B cell (primary cell): ENCODE measurements at regions not wholly inside any gene's neighbourhood (a gene's known extent, or its start where the extent isn't known, plus 50 kb on each side); places are given as distances from the start of the nearest gene placed in this dataset.

ENCODE experiments used
- ATAC-seq: fragments of 200-7000 bp; cut with Tn5 transposase; one replicate; pipeline ENCODE4 v1.10.0; 2021; ENCODE audit warnings: low read depth, mild to moderate bottlenecking, moderate number of reproducible peaks, moderate library complexity
- CTCF ChIA-PET: fragments of 350-600 bp; sonication (Branson Sonifier 250); formaldehyde crosslinking; loops from one replicate; lab custom pipeline; 2021; ENCODE audit warnings: antibody characterized with exemption, inconsistent platforms; lab: Charles Lee
- POLR2A ChIA-PET: fragments of 350-600 bp; sonication (Branson Sonifier 250); formaldehyde crosslinking; loops from one replicate; lab custom pipeline; 2021; ENCODE audit warnings: antibody characterized with exemption; lab: Charles Lee
- DNase-seq: peaks from one replicate; pipeline ENCODE4 v3.0.0; 2013
- H2AFZ ChIP-seq: 2 replicates; pipeline ENCODE4 v1.6.1; 2012; ENCODE audit warnings: mild to moderate bottlenecking, low read depth, low read length; ENCODE audit not compliant: insufficient read depth, poor library complexity, severe bottlenecking
- H3K27ac ChIP-seq, 2 donors: 1 replicate in 1 of 2; 2 replicates in 1 of 2; pipeline ENCODE4 v1.5.1; 2012 to 2013; ENCODE audit warnings: low read length in 2 of 2, mild to moderate bottlenecking in 2 of 2, moderate library complexity in 1 of 2
- H3K27me3 ChIP-seq, 4 experiments: fragments of 200-600 bp in 1 of 4; sonication (generic) in 1 of 4; replicated peaks in 1 of 4; 1 replicate in 2 of 4; 2 replicates in 2 of 4; pipeline versions ENCODE4 v1.6.1 to v1.7.0; 2013 to 2016; ENCODE audit warnings: low read length in 3 of 4, mild to moderate bottlenecking in 2 of 4, mixed read lengths in 1 of 4, moderate library complexity in 1 of 4; ENCODE audit not compliant: insufficient read depth in 4 of 4, control insufficient read depth in 3 of 4; ENCODE audit errors: control extremely low read depth in 1 of 4
- H3K36me3 ChIP-seq, 2 experiments: replicated peaks in 1 of 2; 1 replicate in 1 of 2; 2 replicates in 1 of 2; pipeline versions ENCODE4 v1.6.1 to v1.7.1; 2013; ENCODE audit warnings: low read length in 1 of 2; ENCODE audit not compliant: insufficient read depth in 2 of 2, control insufficient read depth in 1 of 2; ENCODE audit errors: control extremely low read depth in 1 of 2, extremely low read depth in 1 of 2
- H3K4me1 ChIP-seq, 2 donors: fragments of 200-600 bp in 1 of 2; sonication (generic) in 1 of 2; 1 replicate in 1 of 2; 2 replicates in 1 of 2; pipeline versions ENCODE4 v1.5.1 to v1.6.1; 2013 to 2017; ENCODE audit warnings: low read length in 2 of 2; ENCODE audit not compliant: control insufficient read depth in 2 of 2, insufficient read depth in 2 of 2
- H3K4me2 ChIP-seq: replicated peaks from 2 replicates; pipeline ENCODE3; 2012; ENCODE audit warnings: mild to moderate bottlenecking, low read depth, low read length; ENCODE audit not compliant: poor library complexity, severe bottlenecking
- H3K4me3 ChIP-seq, 5 experiments: fragments of 200-600 bp in 1 of 5; sonication (generic) in 1 of 5; 1 replicate in 3 of 5; 2 replicates in 2 of 5; pipeline versions ENCODE4 v1.5.1 to v1.7.0; 2011 to 2016; ENCODE audit warnings: low read length in 4 of 5, mild to moderate bottlenecking in 4 of 5, low read depth in 2 of 5, control low read depth in 1 of 5, moderate library complexity in 1 of 5; ENCODE audit not compliant: insufficient read depth in 1 of 5; ENCODE audit errors: control extremely low read depth in 1 of 5, extremely low read depth in 1 of 5
- H3K79me2 ChIP-seq: fragments of 200-600 bp; sonication (generic); one replicate; pipeline ENCODE4 v1.6.0; 2016; ENCODE audit warnings: low read length; ENCODE audit not compliant: control insufficient read depth, insufficient read depth
- H3K9ac ChIP-seq: fragments of 200-600 bp; sonication (generic); 2 replicates; pipeline ENCODE4 v1.6.1; 2017; ENCODE audit warnings: mild to moderate bottlenecking, low read length, moderate library complexity
- H3K9me3 ChIP-seq, 3 donors: one replicate each; pipeline versions ENCODE4 v1.6.1 to v1.7.1; 2013; ENCODE audit warnings: low read length in 2 of 3; ENCODE audit not compliant: control insufficient read depth in 2 of 3, insufficient read depth in 1 of 3; ENCODE audit errors: control extremely low read depth in 1 of 3
- H4K20me1 ChIP-seq: 2 replicates; pipeline ENCODE4 v1.6.0; 2012; ENCODE audit warnings: mild to moderate bottlenecking, low read length; ENCODE audit not compliant: insufficient read depth, control insufficient read depth, poor library complexity, severe bottlenecking
- H3K27ac Mint-ChIP-seq: one replicate; pipeline ENCODE4 v1.8.0; 2021; ENCODE audit warnings: mixed read lengths
- H3K27me3 Mint-ChIP-seq: one replicate; pipeline ENCODE4 v1.8.0; 2021; ENCODE audit warnings: mixed read lengths
- H3K4me1 Mint-ChIP-seq: one replicate; pipeline ENCODE4 v1.8.0; 2021; ENCODE audit warnings: mixed read lengths
- H3K4me3 Mint-ChIP-seq: one replicate; pipeline ENCODE4 v1.8.0; 2021; ENCODE audit warnings: mixed read lengths
- H3K9me3 Mint-ChIP-seq: one replicate; pipeline ENCODE4 v1.8.0; 2022; ENCODE audit warnings: mixed read lengths; ENCODE audit not compliant: insufficient read depth
- CTCF ChIP-seq: fragments of 200-600 bp; IDR thresholded peaks from one replicate; pipeline ENCODE4 v1.8.0; 2022; ENCODE audit warnings: antibody characterized with exemption, mild to moderate bottlenecking
- EZH2 ChIP-seq: IDR thresholded peaks from 2 replicates; pipeline ENCODE4 v1.6.1; 2012; ENCODE audit warnings: borderline replicate concordance, low read depth, mild to moderate bottlenecking, moderate library complexity, low read length; ENCODE audit not compliant: insufficient read depth, poor library complexity, severe bottlenecking
- WGBS: methylation state at CpG from one replicate; pipeline ENCODE4 v1.1.5; 2013; ENCODE audit warnings: missing lambda C conversion rate; ENCODE audit not compliant: insufficient coverage; 5-methylcytosine and 5-hydroxymethylcytosine counted together
- intact Hi-C: fragments of 100-400 bp; cut with micrococcal nuclease; formaldehyde crosslinking; loops from one replicate; pipeline ENCODE4 v1.10.0; 2022

GRCh38 chr5:28708472-28708871 lies 1670.1 kb upstream of the CDH9 start:
- no peak for TF ChIP-seq CTCF
- TF ChIP-seq EZH2, result no peak
- POLR2A ChIA-PET, result no interaction called here
- WGBS, result no CpG with 5 or more reads among the region's 5 CpGs

GRCh38 chr5:28707706-28708105 lies 1669.3 kb upstream of the CDH9 start:
- TF ChIP-seq CTCF (no peak), EZH2 (no peak)
- Histone ChIP-seq H3K36me3 (no peaks in the 10 kb centered on the region), H3K79me2 (no peaks in the 10 kb centered on the region), H3K4me3 (no peak overlapping the region), H3K27ac (no peak overlapping the region), H3K4me2 (no peak overlapping the region), H3K4me1 (no peaks in the 10 kb centered on the region), H2AFZ (no peak overlapping the region), H3K27me3 (no peaks in the 10 kb centered on the region), H3K9me3 (no peaks in the 10 kb centered on the region), H3K9ac (no peak overlapping the region), H4K20me1 (no peaks in the 10 kb centered on the region)
- POLR2A ChIA-PET, result no interaction called here
- H3K27me3 Mint-ChIP-seq, result no peaks in the 10 kb centered on the region
- CTCF ChIA-PET, result no interaction called here
- intact Hi-C loops, result no loop called here
- DNase-seq (no peak), ATAC-seq (no peak)
- no peak overlapping the region for H3K4me3 Mint-ChIP-seq
- no peaks in the 10 kb centered on the region for H3K4me1 Mint-ChIP-seq
- H3K9me3 Mint-ChIP-seq, result peaks cover 7% of the 10 kb centered on the region
- H3K27ac Mint-ChIP-seq, result no peak overlapping the region

More at GRCh38 chr5:28708472-28708871, 1670.1 kb upstream of the CDH9 start:
- Mint-ChIP-seq H3K27ac (no peak overlapping the region), H3K27me3 (no peaks in the 10 kb centered on the region), H3K4me3 (no peak overlapping the region), H3K4me1 (no peaks in the 10 kb centered on the region), H3K9me3 (peaks cover 7% of the 10 kb centered on the region)
- no peak overlapping the region for H3K4me2 ChIP-seq
- DNase-seq (no peak), ATAC-seq (no peak)
- CTCF ChIA-PET, result no interaction called here
- H3K36me3 ChIP-seq, result no peaks in the 10 kb centered on the region
- no peak overlapping the region for H3K4me3 ChIP-seq
- H3K9ac ChIP-seq, result no peak overlapping the region
- H2AFZ ChIP-seq, result no peak overlapping the region
- no peaks in the 10 kb centered on the region for H3K4me1 ChIP-seq
- no peaks in the 10 kb centered on the region for H3K9me3 ChIP-seq
- no peaks in the 10 kb centered on the region for H3K27me3 ChIP-seq
- H4K20me1 ChIP-seq, result no peaks in the 10 kb centered on the region
- H3K79me2 ChIP-seq, result no peaks in the 10 kb centered on the region
- no peak overlapping the region for H3K27ac ChIP-seq
- intact Hi-C loops, result no loop called here
